WTC11 (cell line): ENCODE measurements at regions not wholly inside any gene's neighbourhood (a gene's known extent, or its start where the extent isn't known, plus 50 kb on each side); places are given as distances from the start of the nearest gene placed in this dataset.

Source experiments
- ARID4B ChIP-seq: sonication (generic); formaldehyde crosslinking; IDR thresholded peaks from 2 replicates; pipeline ENCODE4 v1.8.0; 2023; ENCODE audit warnings: missing genetic modification reagents, mild to moderate bottlenecking, borderline replicate concordance
- ATF1 ChIP-seq: sonication (generic); formaldehyde crosslinking; IDR thresholded peaks from 2 replicates; pipeline ENCODE4 v1.8.1; 2023; ENCODE audit warnings: mild to moderate bottlenecking, moderate library complexity, missing genetic modification reagents
- ATF3 ChIP-seq: sonication (generic); formaldehyde crosslinking; conservative IDR thresholded peaks from 2 replicates; pipeline ENCODE4 v1.8.1; 2022; ENCODE audit warnings: mild to moderate bottlenecking, missing genetic modification reagents
- CTCF ChIP-seq: fragments of 200-600 bp; IDR thresholded peaks from 2 replicates; pipeline ENCODE4 v1.8.0; 2022; ENCODE audit warnings: antibody characterized with exemption
- ESRRA ChIP-seq: sonication (generic); formaldehyde crosslinking; IDR thresholded peaks from 2 replicates; pipeline ENCODE4 v1.8.1; 2022; ENCODE audit warnings: mild to moderate bottlenecking, missing genetic modification reagents, borderline replicate concordance
- KAT7 ChIP-seq: sonication (generic); formaldehyde crosslinking; IDR thresholded peaks from 2 replicates; pipeline ENCODE4 v1.8.1; 2023; ENCODE audit warnings: missing genetic modification reagents, mild to moderate bottlenecking, borderline replicate concordance
- MYBL2 ChIP-seq: sonication (generic); formaldehyde crosslinking; IDR thresholded peaks from 2 replicates; pipeline ENCODE4 v1.8.1; 2023; ENCODE audit warnings: mild to moderate bottlenecking, moderate library complexity, missing genetic modification reagents
- NFE2L1 ChIP-seq: sonication (generic); formaldehyde crosslinking; IDR thresholded peaks from 2 replicates; pipeline ENCODE4 v1.8.1; 2023; ENCODE audit warnings: missing genetic modification reagents
- NR3C1 ChIP-seq: sonication (generic); formaldehyde crosslinking; conservative IDR thresholded peaks from 2 replicates; pipeline ENCODE4 v1.8.1; 2023; ENCODE audit warnings: low read depth, mild to moderate bottlenecking, missing genetic modification reagents
- RORB ChIP-seq: fragments of 250-450 bp; sonication (Bioruptor Pico); IDR thresholded peaks from 2 replicates; pipeline ENCODE4 v1.9.0; 2021; ENCODE audit warnings: mild to moderate bottlenecking
- STAT6 ChIP-seq: sonication (generic); formaldehyde crosslinking; conservative IDR thresholded peaks from 2 replicates; pipeline ENCODE4 v1.8.1; 2023; ENCODE audit warnings: mild to moderate bottlenecking, low read depth, missing genetic modification reagents, moderate library complexity
- TP53 ChIP-seq: sonication (generic); formaldehyde crosslinking; IDR thresholded peaks from 2 replicates; pipeline ENCODE4 v1.8.1; 2023; ENCODE audit warnings: mild to moderate bottlenecking, missing genetic modification reagents
- USF1 ChIP-seq: sonication (generic); formaldehyde crosslinking; IDR thresholded peaks from 2 replicates; pipeline ENCODE4 v1.8.0; 2022; ENCODE audit warnings: mild to moderate bottlenecking, missing genetic modification reagents
- USF2 ChIP-seq: sonication (generic); formaldehyde crosslinking; IDR thresholded peaks from 2 replicates; pipeline ENCODE4 v1.8.1; 2023; ENCODE audit warnings: mild to moderate bottlenecking, missing genetic modification reagents, moderate library complexity

- no peak for TF ChIP-seq NR3C1 (CRISPR knock-in tag)
- TF ChIP-seq USF2 (CRISPR knock-in tag): no peak
- no peak for TF ChIP-seq ARID4B
- TF ChIP-seq CTCF: no peak
- TF ChIP-seq KAT7 (CRISPR knock-in tag): no peak
- TF ChIP-seq ATF1 (CRISPR knock-in tag): no peak
- no peak for TF ChIP-seq ESRRA (CRISPR knock-in tag)
- no peak for TF ChIP-seq TP53
- no peak for TF ChIP-seq ATF3 (CRISPR knock-in tag)
- no peak for TF ChIP-seq NFE2L1
- TF ChIP-seq RORB (CRISPR knock-in tag): no peak
- TF ChIP-seq USF1 (CRISPR knock-in tag): no peak
- TF ChIP-seq MYBL2 (CRISPR knock-in tag): no peak
- TF ChIP-seq STAT6 (CRISPR knock-in tag): no peak
Observed at GRCh38 chr9:13627502-13627901, 348.0 kb upstream of the MPDZ start.
